ENCODE measurements at regions not wholly inside any gene's neighbourhood (a gene's known extent, or its start where the extent isn't known, plus 50 kb on each side); places are given as distances from the start of the nearest gene placed in this dataset.
"Not testable (repeated sequence)": the region's sequence is repeated elsewhere in the genome, so short reads cannot be mapped to it uniquely, and the experiment has no call there.

GRCh38 chr13:24580315-24580714, 67.7 kb upstream of the PARP4 start:
- TF ChIP-seq POLR2A, EP300 (IDR thresholded peaks at IDR 0.05): not testable (repeated sequence)
- peak; percentile 19 to 49 (median 48) for TF ChIP-seq CTCF (IDR thresholded peaks at IDR 0.05)
